Upper lobe of left lung (tissue), 4 donors: ENCODE measurements at regions not wholly inside any gene's neighbourhood (a gene's known extent, or its start where the extent isn't known, plus 50 kb on each side); places are given as distances from the start of the nearest gene placed in this dataset.
"Not testable (repeated sequence)": the region's sequence is repeated elsewhere in the genome, so short reads cannot be mapped to it uniquely, and the experiment has no call there.

Experiments
- CTCF ChIP-seq, 6 experiments: fragments of 450-650 bp in 4 of 6; fragments of 200-600 bp in 2 of 6; sonication (generic) in 2 of 6; IDR thresholded peaks; one replicate each; pipeline ENCODE4 v1.5.1; 2016 to 2019; ENCODE audit warnings: antibody characterized with exemption in 6 of 6
- EP300 ChIP-seq, 4 donors: sonication (generic); formaldehyde crosslinking; IDR thresholded peaks; one replicate each; pipeline ENCODE4 v1.5.1; 2017; ENCODE audit warnings: antibody characterized with exemption in 4 of 4, control low read depth in 2 of 4
- POLR2A ChIP-seq, 4 donors: fragments of 450-650 bp; IDR thresholded peaks; one replicate each; pipeline ENCODE4 v1.5.1; 2016 to 2017; ENCODE audit warnings: antibody characterized with exemption in 4 of 4, mild to moderate bottlenecking in 2 of 4
- POLR2AphosphoS5 ChIP-seq, 2 donors: sonication (generic); formaldehyde crosslinking; IDR thresholded peaks; one replicate each; pipeline ENCODE4 v1.5.1; 2017; ENCODE audit warnings: antibody characterized with exemption in 2 of 2

DNA sequence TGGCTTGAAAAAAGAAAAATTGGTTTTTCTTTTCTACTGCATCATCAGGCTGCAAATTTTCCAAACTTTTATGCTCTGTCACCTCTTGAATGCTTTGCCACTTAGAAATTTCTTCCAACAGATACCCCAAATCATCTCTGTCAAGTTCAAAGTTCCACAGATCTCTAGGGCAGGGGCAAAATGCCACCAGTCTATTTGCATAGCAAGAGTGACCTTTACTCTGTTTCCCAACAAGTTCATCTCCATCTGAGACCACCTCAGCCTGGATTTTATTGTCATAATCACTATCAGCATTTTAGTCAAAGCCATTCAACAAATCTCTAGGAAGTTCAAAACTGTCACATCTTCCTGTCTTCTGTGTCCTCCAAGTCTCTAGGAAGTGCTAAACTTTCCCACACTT is 240.3 kb downstream of the DPY19L2 start:
- not testable (repeated sequence) for TF ChIP-seq POLR2A, CTCF, POLR2AphosphoS5, EP300 (IDR thresholded peaks at IDR 0.05)
